Kidney epithelial cell (primary cell): ENCODE measurements at regions not wholly inside any gene's neighbourhood (a gene's known extent, or its start where the extent isn't known, plus 50 kb on each side); places are given as distances from the start of the nearest gene placed in this dataset.
A peak's percentile ranks its signal among the peaks of the same experiment; 100 is the strongest.

Experiments
- DNase-seq: peaks from one replicate; pipeline ENCODE4 v3.0.0-alpha.2; 2010; ENCODE audit warnings: low read depth
- H3K27me3 ChIP-seq: 2 replicates; pipeline ENCODE4 v1.6.0; 2011; ENCODE audit warnings: low read length; ENCODE audit not compliant: control insufficient read depth, insufficient read depth
- H3K36me3 ChIP-seq: 2 replicates; pipeline ENCODE4 v1.5.1; 2011; ENCODE audit warnings: low read length; ENCODE audit not compliant: control insufficient read depth, insufficient read depth
- H3K4me3 ChIP-seq: 2 replicates; pipeline ENCODE4 v1.5.1; 2011; ENCODE audit warnings: low read depth, mild to moderate bottlenecking, control low read depth, low read length
- TF ChIP-seq, protein P1 (sequence below): IDR thresholded peaks from 2 replicates; pipeline ENCODE4 v1.5.1; 2011; ENCODE audit warnings: mild to moderate bottlenecking, moderate library complexity, low read length, control low read depth, inconsistent platforms; ENCODE audit not compliant: insufficient read depth, poor library complexity, severe bottlenecking

DNA sequence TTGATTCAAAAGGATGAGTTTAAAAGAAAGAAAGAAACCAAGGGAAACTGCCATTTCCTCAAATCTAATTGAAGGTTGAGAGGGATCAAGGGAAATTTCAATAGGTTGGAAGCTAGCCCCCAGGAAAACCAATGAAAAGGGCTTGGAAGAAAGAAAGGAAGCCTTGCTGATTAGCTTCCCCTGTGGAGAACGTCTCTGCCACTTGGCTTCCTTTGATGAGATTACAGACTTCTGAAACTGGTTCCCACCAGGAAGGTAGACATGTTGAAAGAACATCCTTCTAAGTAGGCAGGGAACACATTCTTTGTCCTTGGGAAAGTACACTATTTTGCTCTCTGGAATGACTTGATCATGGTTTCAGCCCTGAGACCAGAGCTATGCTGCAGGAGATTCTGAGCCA lies 65.5 kb upstream of the DMRTA1 start:
- TF ChIP-seq, protein P1, sequence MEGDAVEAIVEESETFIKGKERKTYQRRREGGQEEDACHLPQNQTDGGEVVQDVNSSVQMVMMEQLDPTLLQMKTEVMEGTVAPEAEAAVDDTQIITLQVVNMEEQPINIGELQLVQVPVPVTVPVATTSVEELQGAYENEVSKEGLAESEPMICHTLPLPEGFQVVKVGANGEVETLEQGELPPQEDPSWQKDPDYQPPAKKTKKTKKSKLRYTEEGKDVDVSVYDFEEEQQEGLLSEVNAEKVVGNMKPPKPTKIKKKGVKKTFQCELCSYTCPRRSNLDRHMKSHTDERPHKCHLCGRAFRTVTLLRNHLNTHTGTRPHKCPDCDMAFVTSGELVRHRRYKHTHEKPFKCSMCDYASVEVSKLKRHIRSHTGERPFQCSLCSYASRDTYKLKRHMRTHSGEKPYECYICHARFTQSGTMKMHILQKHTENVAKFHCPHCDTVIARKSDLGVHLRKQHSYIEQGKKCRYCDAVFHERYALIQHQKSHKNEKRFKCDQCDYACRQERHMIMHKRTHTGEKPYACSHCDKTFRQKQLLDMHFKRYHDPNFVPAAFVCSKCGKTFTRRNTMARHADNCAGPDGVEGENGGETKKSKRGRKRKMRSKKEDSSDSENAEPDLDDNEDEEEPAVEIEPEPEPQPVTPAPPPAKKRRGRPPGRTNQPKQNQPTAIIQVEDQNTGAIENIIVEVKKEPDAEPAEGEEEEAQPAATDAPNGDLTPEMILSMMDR: no peak
- Histone ChIP-seq H3K4me3 (no peak overlapping the region), H3K36me3 (no peaks in the 10 kb centered on the region), H3K27me3 (no peaks in the 10 kb centered on the region)
- DNase-seq: no peak

DNA sequence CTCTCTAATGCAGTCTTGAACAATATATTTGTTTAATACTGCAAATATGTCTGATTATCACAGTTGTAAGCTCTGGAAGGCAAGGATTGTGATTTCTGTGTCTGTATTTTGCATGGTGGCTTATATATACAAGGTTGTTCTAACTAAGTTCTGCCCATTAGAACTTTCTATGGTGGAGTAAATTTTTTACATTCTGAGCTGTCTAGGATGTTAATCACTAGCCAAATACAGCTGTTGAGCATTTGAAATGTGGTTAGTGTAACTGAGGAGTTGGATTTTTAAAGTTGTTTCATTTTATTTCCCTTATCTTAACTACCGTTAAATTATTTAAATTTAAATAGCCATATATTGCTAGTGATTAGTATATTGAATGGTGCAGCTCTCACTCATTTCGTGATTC lies 64.3 kb upstream of the DMRTA1 start:
- DNase-seq: no peak
- no peaks in the 10 kb centered on the region for H3K36me3 ChIP-seq
- H3K27me3 ChIP-seq: no peaks in the 10 kb centered on the region
- no peak overlapping the region for H3K4me3 ChIP-seq
- TF ChIP-seq, protein P1: no peak

DNA sequence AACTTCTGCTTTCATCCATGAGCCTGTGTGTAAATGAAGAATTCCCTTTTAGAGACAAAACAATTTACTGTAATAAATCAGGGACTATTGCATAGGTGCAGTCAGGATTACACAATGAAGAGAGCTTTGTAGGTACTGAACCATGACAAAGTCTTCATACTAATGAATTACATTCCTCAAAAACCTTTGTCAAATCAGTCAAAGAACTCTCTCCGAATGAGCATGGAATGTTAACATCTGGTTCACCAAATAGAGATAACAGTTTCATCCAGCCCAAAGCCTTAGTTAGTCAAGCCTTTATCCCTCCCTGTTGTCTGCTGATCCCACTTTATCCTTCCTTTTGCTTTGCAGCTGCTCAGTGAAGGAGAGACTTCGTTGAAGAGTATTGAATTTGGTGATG lies 62.9 kb upstream of the DMRTA1 start:
- no peaks in the 10 kb centered on the region for H3K27me3 ChIP-seq
- DNase-seq: peak; percentile 45
- no peak overlapping the region for H3K4me3 ChIP-seq
- no peaks in the 10 kb centered on the region for H3K36me3 ChIP-seq
- TF ChIP-seq, protein P1: no peak

DNA sequence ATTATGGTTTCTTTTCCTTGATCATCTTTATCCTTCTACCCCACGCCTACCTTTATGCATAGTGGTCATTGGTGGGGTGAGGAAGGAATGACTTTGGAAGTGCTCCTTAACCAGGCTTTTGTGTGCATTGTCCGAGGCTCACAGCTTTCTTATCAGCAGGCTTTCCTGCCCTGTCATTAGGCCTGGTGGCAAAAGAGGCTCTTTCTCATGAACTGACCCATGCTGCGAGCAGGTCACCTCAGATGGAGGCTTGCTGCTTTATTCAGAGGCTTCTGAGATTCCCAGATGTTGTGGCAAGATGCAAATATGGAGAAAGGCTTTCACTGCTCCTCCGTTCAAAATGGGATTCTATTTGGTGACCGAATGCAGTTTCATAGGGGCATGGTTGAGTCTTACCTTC lies 57.4 kb upstream of the DMRTA1 start:
- Histone ChIP-seq H3K27me3 (no peaks in the 10 kb centered on the region), H3K36me3 (no peaks in the 10 kb centered on the region), H3K4me3 (no peak overlapping the region)
- no peak for DNase-seq
- TF ChIP-seq, protein P1: no peak

DNA sequence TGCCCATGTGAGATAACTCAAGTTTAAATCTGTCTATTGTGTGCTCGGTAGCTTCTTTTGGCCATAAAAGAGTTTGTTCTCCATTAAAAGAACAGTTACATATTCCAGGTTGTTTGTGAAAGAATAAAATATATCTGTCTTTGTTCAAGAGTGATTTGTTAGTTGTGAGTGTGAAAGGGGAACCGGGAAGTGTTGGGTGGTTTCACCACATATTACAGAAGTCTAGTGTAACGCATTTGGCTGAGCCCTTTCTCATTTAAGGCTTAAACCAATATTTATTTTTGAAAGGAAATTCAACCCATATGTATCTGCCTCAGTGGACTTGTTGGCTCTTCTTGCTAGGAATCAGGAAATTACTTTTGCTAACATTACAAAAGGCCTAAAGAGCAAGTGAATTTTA lies 54.1 kb upstream of the DMRTA1 start:
- no peaks in the 10 kb centered on the region for H3K27me3 ChIP-seq
- no peak overlapping the region for H3K4me3 ChIP-seq
- DNase-seq: no peak
- TF ChIP-seq, protein P1: no peak
- H3K36me3 ChIP-seq: no peaks in the 10 kb centered on the region

DNA sequence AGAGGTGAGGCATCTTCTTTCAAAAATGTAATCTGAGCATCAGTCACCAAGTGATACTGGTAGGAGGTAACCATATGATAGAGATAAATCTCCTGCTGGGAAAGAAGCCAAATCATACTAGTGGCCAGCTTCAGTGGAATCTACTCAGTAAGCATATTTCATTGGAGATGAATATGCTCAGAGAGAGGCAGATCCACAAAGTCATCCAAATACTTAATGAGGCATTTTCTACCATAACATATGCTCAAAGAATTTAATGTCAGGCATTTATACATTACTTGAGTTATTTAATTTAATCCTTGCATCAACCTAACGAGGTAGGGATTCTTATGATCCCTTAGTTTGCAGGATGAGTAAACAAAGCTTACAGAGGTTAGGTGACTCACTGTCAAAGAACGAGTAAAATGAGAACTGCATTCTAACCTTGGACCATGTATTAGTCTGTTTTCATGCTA lies 50.9 kb upstream of the DMRTA1 start:
- Histone ChIP-seq H3K36me3 (no peaks in the 10 kb centered on the region), H3K27me3 (no peaks in the 10 kb centered on the region), H3K4me3 (no peak overlapping the region)
- TF ChIP-seq, protein P1: no peak
- DNase-seq: no peak
